H9 (cell line): ENCODE measurements at regions not wholly inside any gene's neighbourhood (a gene's known extent, or its start where the extent isn't known, plus 50 kb on each side); places are given as distances from the start of the nearest gene placed in this dataset.

Experiments used
- DNase-seq: peaks from one replicate; pipeline ENCODE4 v3.0.0-alpha.2; 2017
- H2AFZ ChIP-seq: one replicate; pipeline ENCODE4 v1.6.1; 2013; ENCODE audit warnings: mild to moderate bottlenecking, low read length, control low read depth, moderate library complexity
- H2AK5ac ChIP-seq: 2 replicates; pipeline ENCODE4 v1.6.1; 2013; ENCODE audit warnings: low read length, control low read depth, mixed read lengths; ENCODE audit not compliant: insufficient read length
- H2BK120ac ChIP-seq: one replicate; pipeline ENCODE4 v1.6.1; 2013; ENCODE audit warnings: low read depth, mild to moderate bottlenecking, low read length, control low read depth, inconsistent platforms; ENCODE audit not compliant: poor library complexity, severe bottlenecking
- H2BK12ac ChIP-seq: 2 replicates; pipeline ENCODE4 v1.6.1; 2013; ENCODE audit warnings: low read length, control low read depth, mixed read lengths, low read depth; ENCODE audit not compliant: insufficient read length
- H2BK15ac ChIP-seq: 2 replicates; pipeline ENCODE4 v1.6.1; 2013; ENCODE audit warnings: low read depth, low read length, control low read depth
- H2BK20ac ChIP-seq: one replicate; pipeline ENCODE4 v1.6.1; 2013; ENCODE audit warnings: low read depth, mild to moderate bottlenecking, low read length, control low read depth, inconsistent platforms; ENCODE audit not compliant: poor library complexity, severe bottlenecking
- H2BK5ac ChIP-seq: 2 replicates; pipeline ENCODE4 v1.6.1; 2013; ENCODE audit warnings: low read length, control low read depth, mixed read lengths; ENCODE audit not compliant: insufficient read length
- H3K14ac ChIP-seq: 2 replicates; pipeline ENCODE4 v1.6.1; 2013; ENCODE audit warnings: low read length, control low read depth; ENCODE audit not compliant: insufficient read depth
- H3K18ac ChIP-seq: 2 replicates; pipeline ENCODE4 v1.6.1; 2013; ENCODE audit warnings: low read depth, mild to moderate bottlenecking, mixed read lengths, low read length, control low read depth; ENCODE audit not compliant: insufficient read length
- H3K23ac ChIP-seq: 2 replicates; pipeline ENCODE4 v1.6.1; 2013; ENCODE audit warnings: low read length, control low read depth, mixed read lengths, low read depth; ENCODE audit not compliant: insufficient read length
- H3K23me2 ChIP-seq: 2 replicates; pipeline ENCODE4 v1.6.1; 2013; ENCODE audit warnings: low read depth, mild to moderate bottlenecking, mixed read lengths, low read length, control low read depth; ENCODE audit not compliant: insufficient read length, poor library complexity, severe bottlenecking
- H3K27ac ChIP-seq: 2 replicates; pipeline ENCODE4 v1.5.1; 2013; ENCODE audit warnings: low read length, control low read depth, mixed read lengths, low read depth; ENCODE audit not compliant: insufficient read length
- H3K27me3 ChIP-seq: 2 replicates; pipeline ENCODE4 v1.6.1; 2013; ENCODE audit warnings: low read length, control low read depth, inconsistent platforms; ENCODE audit not compliant: insufficient read depth
- H3K4ac ChIP-seq: 2 replicates; pipeline ENCODE4 v1.6.1; 2013; ENCODE audit warnings: low read depth, mild to moderate bottlenecking, control low read depth, inconsistent platforms, low read length, moderate library complexity
- H3K4me1 ChIP-seq: 2 replicates; pipeline ENCODE4 v1.6.1; 2013; ENCODE audit warnings: low read length, control low read depth, inconsistent platforms; ENCODE audit not compliant: insufficient read depth
- H3K4me2 ChIP-seq: 2 replicates; pipeline ENCODE4 v1.6.1; 2013; ENCODE audit warnings: low read length, control low read depth, mixed read lengths; ENCODE audit not compliant: insufficient read length, insufficient read depth
- H3K56ac ChIP-seq: 2 replicates; pipeline ENCODE4 v1.6.1; 2013; ENCODE audit warnings: low read depth, mild to moderate bottlenecking, mixed read lengths, low read length, control low read depth; ENCODE audit not compliant: insufficient read length
- H3K79me1 ChIP-seq: 2 replicates; pipeline ENCODE4 v1.6.1; 2013; ENCODE audit warnings: low read depth, mild to moderate bottlenecking, moderate library complexity, low read length, control low read depth, inconsistent platforms; ENCODE audit not compliant: insufficient read depth, poor library complexity, severe bottlenecking
- H3K79me2 ChIP-seq: 2 replicates; pipeline ENCODE4 v1.6.1; 2013; ENCODE audit warnings: low read length, control low read depth, inconsistent platforms; ENCODE audit not compliant: insufficient read depth
- H3K9ac ChIP-seq: 2 replicates; pipeline ENCODE4 v1.6.1; 2013; ENCODE audit warnings: low read length, control low read depth, mixed read lengths; ENCODE audit not compliant: insufficient read length; ENCODE audit errors: extremely low read depth
- H3K9me3 ChIP-seq: one replicate; pipeline ENCODE4 v1.6.1; 2013; ENCODE audit warnings: low read depth, low read length, inconsistent platforms; ENCODE audit not compliant: control insufficient read depth
- H3T11ph ChIP-seq: one replicate; pipeline ENCODE4 v1.6.1; 2013; ENCODE audit warnings: mild to moderate bottlenecking, low read length, control low read depth, inconsistent platforms
- H4K20me1 ChIP-seq: one replicate; pipeline ENCODE4 v1.6.1; 2013; ENCODE audit not compliant: control insufficient read depth, insufficient read length, insufficient read depth
- H4K5ac ChIP-seq: 2 replicates; pipeline ENCODE4 v1.6.1; 2013; ENCODE audit warnings: low read depth, mild to moderate bottlenecking, mixed read lengths, low read length, control low read depth; ENCODE audit not compliant: insufficient read length
- H4K8ac ChIP-seq: replicated peaks from 2 replicates; pipeline ENCODE4 v1.6.1; 2013; ENCODE audit warnings: low read length, control low read depth, mixed read lengths, low read depth; ENCODE audit not compliant: insufficient read length
- H4K91ac ChIP-seq: 2 replicates; pipeline ENCODE4 v1.6.1; 2013; ENCODE audit warnings: low read depth, mild to moderate bottlenecking, moderate library complexity, mixed read lengths, low read length, control low read depth; ENCODE audit not compliant: insufficient read length
- H3K27ac Mint-ChIP-seq, 3 experiments: 2 replicates in 2 of 3; 3 replicates in 1 of 3; pipeline ENCODE4 v1.8.0; 2020 to 2021; ENCODE audit warnings: mixed read lengths in 3 of 3, mild to moderate bottlenecking in 1 of 3, moderate library complexity in 1 of 3
- H3K27me3 Mint-ChIP-seq: 2 replicates; pipeline ENCODE4 v1.8.0; 2021; ENCODE audit warnings: low read depth, mild to moderate bottlenecking, moderate library complexity, mixed read lengths
- H3K36me3 Mint-ChIP-seq, 3 experiments: 2 replicates in 2 of 3; 3 replicates in 1 of 3; pipeline ENCODE4 v1.8.0; 2020 to 2021; ENCODE audit warnings: low read depth in 3 of 3, mixed read lengths in 3 of 3; ENCODE audit not compliant: insufficient read depth in 1 of 3
- H3K4me1 Mint-ChIP-seq, 2 experiments: 2 replicates each; pipeline ENCODE4 v1.8.0; 2020; ENCODE audit warnings: mixed read lengths in 2 of 2
- H3K4me3 Mint-ChIP-seq, 2 experiments: 2 replicates in 1 of 2; 3 replicates in 1 of 2; pipeline ENCODE4 v1.8.0; 2020 to 2021; ENCODE audit warnings: mild to moderate bottlenecking in 2 of 2, mixed read lengths in 2 of 2, moderate library complexity in 1 of 2
- H3K9me3 Mint-ChIP-seq, 2 experiments: 2 replicates in 1 of 2; 3 replicates in 1 of 2; pipeline ENCODE4 v1.8.0; 2020; ENCODE audit warnings: mild to moderate bottlenecking in 2 of 2, mixed read lengths in 2 of 2, moderate library complexity in 1 of 2
- WGBS: extraction: QIAGEN DNeasy Blood & Tissue Kit; methylation state at CpG from one replicate; pipeline ENCODE4 v1.1.7; 2013; ENCODE audit warnings: missing lambda C conversion rate, low lambda C conversion rate, mixed read lengths; ENCODE audit not compliant: insufficient read length; ENCODE audit errors: extremely low coverage; 5-methylcytosine and 5-hydroxymethylcytosine counted together
- TF ChIP-seq, protein P1 (sequence below): fragments of 200-600 bp; sonication (generic); conservative IDR thresholded peaks from 3 replicates; pipeline ENCODE4 v1.8.0; 2021; ENCODE audit warnings: antibody characterized with exemption, mild to moderate bottlenecking

DNA sequence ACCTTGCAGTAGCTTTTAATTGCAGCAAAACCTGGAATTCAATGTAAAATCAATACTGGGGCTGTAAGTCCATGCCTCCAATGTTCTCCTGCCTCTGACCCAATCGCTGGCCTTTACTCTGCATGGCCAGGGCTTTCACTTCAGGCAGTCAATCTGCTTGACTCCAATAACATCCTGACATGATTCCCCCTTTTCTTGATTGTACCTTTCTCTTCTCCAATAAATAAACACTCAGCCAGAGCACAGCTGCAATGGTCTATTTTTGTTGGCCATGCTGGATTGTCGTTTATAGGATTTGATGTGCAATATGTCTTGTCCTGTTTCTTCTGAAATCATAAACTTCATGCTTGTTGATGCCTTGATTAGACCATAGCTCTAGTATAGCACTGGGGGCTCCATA is 97.8 kb upstream of the COL1A2 start:
- TF ChIP-seq, protein P1, sequence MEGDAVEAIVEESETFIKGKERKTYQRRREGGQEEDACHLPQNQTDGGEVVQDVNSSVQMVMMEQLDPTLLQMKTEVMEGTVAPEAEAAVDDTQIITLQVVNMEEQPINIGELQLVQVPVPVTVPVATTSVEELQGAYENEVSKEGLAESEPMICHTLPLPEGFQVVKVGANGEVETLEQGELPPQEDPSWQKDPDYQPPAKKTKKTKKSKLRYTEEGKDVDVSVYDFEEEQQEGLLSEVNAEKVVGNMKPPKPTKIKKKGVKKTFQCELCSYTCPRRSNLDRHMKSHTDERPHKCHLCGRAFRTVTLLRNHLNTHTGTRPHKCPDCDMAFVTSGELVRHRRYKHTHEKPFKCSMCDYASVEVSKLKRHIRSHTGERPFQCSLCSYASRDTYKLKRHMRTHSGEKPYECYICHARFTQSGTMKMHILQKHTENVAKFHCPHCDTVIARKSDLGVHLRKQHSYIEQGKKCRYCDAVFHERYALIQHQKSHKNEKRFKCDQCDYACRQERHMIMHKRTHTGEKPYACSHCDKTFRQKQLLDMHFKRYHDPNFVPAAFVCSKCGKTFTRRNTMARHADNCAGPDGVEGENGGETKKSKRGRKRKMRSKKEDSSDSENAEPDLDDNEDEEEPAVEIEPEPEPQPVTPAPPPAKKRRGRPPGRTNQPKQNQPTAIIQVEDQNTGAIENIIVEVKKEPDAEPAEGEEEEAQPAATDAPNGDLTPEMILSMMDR = no peak
- no CpG with 5 or more reads among the region's 2 CpGs for WGBS
- H3K56ac ChIP-seq = no peak overlapping the region
- no peak overlapping the region for H3K18ac ChIP-seq
- Mint-ChIP-seq H3K4me3 (no peak overlapping the region), H3K36me3 (no peaks in the 10 kb centered on the region), H3K9me3 (no peaks in the 10 kb centered on the region), H3K27me3 (no peaks in the 10 kb centered on the region; the same call in 1 of the 2 replicates), H3K27ac (no peak overlapping the region), H3K4me1 (peaks cover 16 to 17% of the 10 kb centered on the region in 2 experiments)
- H3K9ac ChIP-seq = no peak overlapping the region
- H3K4me2 ChIP-seq = no peak overlapping the region
- H4K91ac ChIP-seq = no peak overlapping the region
- no peak overlapping the region for H2AFZ ChIP-seq
- H2BK12ac ChIP-seq = no peak overlapping the region
- no peak overlapping the region for H3K4ac ChIP-seq
- no peak overlapping the region for H2BK15ac ChIP-seq
- no peak overlapping the region for H2BK5ac ChIP-seq
- H3K4me1 ChIP-seq = peaks cover 3% of the 10 kb centered on the region; the same call in 1 of the 2 replicates
- no peak overlapping the region for H4K5ac ChIP-seq
- H2BK20ac ChIP-seq = no peak overlapping the region
- no peak overlapping the region for H3K14ac ChIP-seq
- H4K20me1 ChIP-seq = no peaks in the 10 kb centered on the region
- no peaks in the 10 kb centered on the region for H3K23me2 ChIP-seq
- no peak overlapping the region for H3K27ac ChIP-seq
- no peaks in the 10 kb centered on the region for H3K79me2 ChIP-seq
- H3K27me3 ChIP-seq = no peaks in the 10 kb centered on the region
- H3K79me1 ChIP-seq = no peaks in the 10 kb centered on the region
- H4K8ac ChIP-seq = no peak overlapping the region
- H2AK5ac ChIP-seq = no peak overlapping the region
- no peak overlapping the region for H2BK120ac ChIP-seq
- DNase-seq = no peak
- H3K9me3 ChIP-seq = no peaks in the 10 kb centered on the region
- no peak overlapping the region for H3T11ph ChIP-seq
- H3K23ac ChIP-seq = no peak overlapping the region
